T47D (cell line): ENCODE measurements at regions not wholly inside any gene's neighbourhood (a gene's known extent, or its start where the extent isn't known, plus 50 kb on each side); places are given as distances from the start of the nearest gene placed in this dataset.

Source experiments
- DNase-seq, 2 experiments: peaks; one replicate each; pipeline versions ENCODE4 v3.0.0 to v3.0.0-alpha.2; 2011 to 2012; ENCODE audit warnings: low read depth in 1 of 2, low spot score in 1 of 2
- JUND ChIP-seq: IDR thresholded peaks from 2 replicates; pipeline ENCODE4 v1.6.1; 2012; ENCODE audit warnings: low read depth
- in situ Hi-C: cut with HindIII; loops from 2 replicates; pipeline ENCODE4 v1.10.0; 2016; ENCODE audit warnings: low sequenced_read_pairs, low pct_unique_long_range_greater_than_20kb

GRCh38 chr5:91977579-91977978, 594.5 kb upstream of the ARRDC3 start:
- DNase-seq, result no peak
- in situ Hi-C loops, result no loop called here
- no peak for TF ChIP-seq JUND

GRCh38 chr5:91976451-91976850, 593.3 kb upstream of the ARRDC3 start:
- no peak for TF ChIP-seq JUND

GRCh38 chr5:91963166-91963565, 580.0 kb upstream of the ARRDC3 start:
- no peak for TF ChIP-seq JUND
- in situ Hi-C loops, result no loop called here
- no peak for DNase-seq

More at GRCh38 chr5:91976451-91976850, 593.3 kb upstream of the ARRDC3 start:
- DNase-seq, result no peak
- in situ Hi-C loops, result no loop called here

- DNase-seq, result no peak
- in situ Hi-C loops, result no loop called here
- no peak for TF ChIP-seq JUND
Observed at GRCh38 chr5:91957666-91958065, 574.5 kb upstream of the ARRDC3 start.

- in situ Hi-C loops, result no loop called here
- no peak for TF ChIP-seq JUND
- DNase-seq, result peak in 1 of 2 experiments; percentile 13
Observed at GRCh38 chr5:91956738-91957137, 573.6 kb upstream of the ARRDC3 start.

- in situ Hi-C loops, result no loop called here
- DNase-seq, result no peak
- no peak for TF ChIP-seq JUND
Observed at GRCh38 chr5:91955610-91956009, 572.5 kb upstream of the ARRDC3 start.

GRCh38 chr5:91954136-91954535, 571.0 kb upstream of the ARRDC3 start:
- no peak for TF ChIP-seq JUND
- in situ Hi-C loops, result no loop called here
- no peak for DNase-seq

GRCh38 chr5:91950328-91950727, 567.2 kb upstream of the ARRDC3 start:
- DNase-seq, result no peak
- TF ChIP-seq JUND, result no peak
- in situ Hi-C loops, result no loop called here

GRCh38 chr5:91946870-91947269, 563.8 kb upstream of the ARRDC3 start:
- DNase-seq, result no peak
- no peak for TF ChIP-seq JUND
- in situ Hi-C loops, result no loop called here

GRCh38 chr5:91941588-91941987, 558.5 kb upstream of the ARRDC3 start:
- in situ Hi-C loops, result no loop called here
- peak in 1 of 2 experiments; percentile 57 for DNase-seq
- no peak for TF ChIP-seq JUND

- DNase-seq, result no peak
- no peak for TF ChIP-seq JUND
- in situ Hi-C loops, result no loop called here
Observed at GRCh38 chr5:91938441-91938840, 555.3 kb upstream of the ARRDC3 start.

GRCh38 chr5:91937121-91937520, 554.0 kb upstream of the ARRDC3 start:
- in situ Hi-C loops, result no loop called here
- no peak for TF ChIP-seq JUND
- no peak for DNase-seq

GRCh38 chr5:91929522-91929817, 546.4 kb upstream of the ARRDC3 start:
- in situ Hi-C loops, result no loop called here
- TF ChIP-seq JUND, result no peak
- DNase-seq, result no peak

GRCh38 chr5:91928754-91929521, 545.8 kb upstream of the ARRDC3 start:
- no peak for TF ChIP-seq JUND
- peak; percentile 23 to 55 for DNase-seq
- in situ Hi-C loops, result no loop called here
